ENCODE measurements at regions not wholly inside any gene's neighbourhood (a gene's known extent, or its start where the extent isn't known, plus 50 kb on each side); places are given as distances from the start of the nearest gene placed in this dataset.

GRCh38 chr21:14716761-14717396 is 170.8 kb upstream of the SAMSN1 start:
- DNase-seq: no peak

GRCh38 chr21:14713109-14713508 is 167.0 kb upstream of the SAMSN1 start:
- DNase-seq: no peak

GRCh38 chr21:14712121-14712715 is 166.1 kb upstream of the SAMSN1 start:
- no peak for DNase-seq

- DNase-seq: no peak
Measured at GRCh38 chr21:14711287-14711686, 165.2 kb upstream of the SAMSN1 start.

GRCh38 chr21:14707511-14708020 is 161.5 kb upstream of the SAMSN1 start:
- no peak for DNase-seq

GRCh38 chr21:14706712-14707510 is 160.8 kb upstream of the SAMSN1 start:
- no peak for DNase-seq

- DNase-seq: no peak
Measured at GRCh38 chr21:14699433-14700407, 153.6 kb upstream of the SAMSN1 start.

GRCh38 chr21:14697769-14698168 is 151.7 kb upstream of the SAMSN1 start:
- no peak for DNase-seq

- DNase-seq: no peak
Measured at GRCh38 chr21:14694817-14695216, 148.7 kb upstream of the SAMSN1 start.

GRCh38 chr21:14693997-14694396 is 147.9 kb upstream of the SAMSN1 start:
- no peak for DNase-seq

- no peak for DNase-seq
Measured at GRCh38 chr21:14691914-14692313, 145.8 kb upstream of the SAMSN1 start.

- DNase-seq: no peak
Measured at GRCh38 chr21:14690886-14691285, 144.8 kb upstream of the SAMSN1 start.

- DNase-seq: no peak
Measured at GRCh38 chr21:14688936-14689335, 142.8 kb upstream of the SAMSN1 start.

- DNase-seq: no peak
Measured at GRCh38 chr21:14688412-14688811, 142.3 kb upstream of the SAMSN1 start.

GRCh38 chr21:14687268-14687625 is 141.1 kb upstream of the SAMSN1 start:
- no peak for DNase-seq

GRCh38 chr21:14686466-14687267 is 140.6 kb upstream of the SAMSN1 start:
- DNase-seq: no peak

GRCh38 chr21:14685568-14685967 is 139.5 kb upstream of the SAMSN1 start:
- DNase-seq: no peak

GRCh38 chr21:14684071-14684470 is 138.0 kb upstream of the SAMSN1 start:
- no peak for DNase-seq

GRCh38 chr21:14683063-14683462 is 136.9 kb upstream of the SAMSN1 start:
- DNase-seq: no peak

GRCh38 chr21:14678973-14679574 is 133.0 kb upstream of the SAMSN1 start:
- no peak for DNase-seq

- no peak for DNase-seq
Measured at GRCh38 chr21:14677639-14678179, 131.6 kb upstream of the SAMSN1 start.
